Right hindlimb (tissue), 1 donor: ENCODE measurements at regions not wholly inside any gene's neighbourhood (a gene's known extent, or its start where the extent isn't known, plus 50 kb on each side); places are given as distances from the start of the nearest gene placed in this dataset.
"Not testable (repeated sequence)": the region's sequence is repeated elsewhere in the genome, so short reads cannot be mapped to it uniquely, and the experiment has no call there.

ENCODE experiments used
- DNase-seq: peaks from one replicate; pipeline ENCODE4 v3.0.0-alpha.2; 2018

GRCh38 chr3:72660270-72661114 is 187.8 kb downstream of the SHQ1 start:
- DNase-seq: no peak

- no peak for DNase-seq
Measured at GRCh38 chr3:72659596-72659995, 188.6 kb downstream of the SHQ1 start.

- no peak for DNase-seq
Measured at GRCh38 chr3:72659188-72659587, 189.1 kb downstream of the SHQ1 start.

- DNase-seq: no peak
Measured at GRCh38 chr3:72658466-72659100, 189.7 kb downstream of the SHQ1 start.

GRCh38 chr3:72657666-72658065 is 190.6 kb downstream of the SHQ1 start:
- DNase-seq: no peak

GRCh38 chr3:72655723-72656122 is 192.5 kb downstream of the SHQ1 start:
- DNase-seq: no peak

GRCh38 chr3:72655131-72655551 is 193.1 kb downstream of the SHQ1 start:
- DNase-seq: peak; percentile 53

DNA sequence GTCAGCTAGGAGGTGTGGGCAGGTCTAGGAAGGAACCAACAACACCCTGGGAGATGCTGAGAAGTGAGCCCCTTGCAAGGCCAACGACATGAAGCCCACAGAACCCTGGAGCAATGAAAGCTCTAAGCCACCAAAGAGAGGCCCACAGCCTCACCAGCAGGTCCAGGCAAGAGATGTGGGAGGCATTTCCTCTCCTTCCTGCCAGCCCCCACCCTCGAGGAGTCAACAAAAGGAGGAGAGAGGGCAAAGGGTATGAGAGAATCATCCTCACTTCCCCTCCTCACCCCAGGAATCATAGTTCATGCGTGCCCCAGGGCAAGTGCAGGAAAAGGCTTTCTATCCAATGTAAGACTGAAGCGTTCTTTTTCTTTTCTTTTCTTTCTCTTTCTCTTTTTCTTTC is 195.8 kb downstream of the SHQ1 start:
- DNase-seq: no peak

GRCh38 chr3:72651498-72651897 is 196.7 kb downstream of the SHQ1 start:
- no peak for DNase-seq

- DNase-seq: no peak
Measured at GRCh38 chr3:72646263-72646662, 202.0 kb downstream of the SHQ1 start.

- not testable (repeated sequence) for DNase-seq
Measured at GRCh38 chr3:72643635-72644034, 204.6 kb downstream of the SHQ1 start.

DNA sequence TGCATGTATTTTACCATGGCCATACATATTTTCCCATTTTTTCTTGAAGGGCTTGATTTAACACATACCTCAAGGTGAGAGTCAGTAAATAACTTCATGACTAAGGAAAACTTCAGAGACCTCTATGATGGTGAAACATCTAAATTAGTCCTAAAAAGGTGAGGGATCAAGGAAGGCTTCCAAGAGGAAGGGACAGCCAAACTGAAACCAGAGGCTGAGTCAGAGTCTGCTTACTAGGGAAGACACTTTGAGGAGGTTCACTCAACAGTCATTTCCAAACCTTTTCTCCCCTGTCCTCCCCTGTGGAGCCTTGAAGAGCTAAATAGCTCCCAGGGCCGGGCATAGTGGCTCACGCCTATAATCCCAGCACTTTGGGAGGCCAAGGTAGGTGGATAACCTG is 206.6 kb downstream of the SHQ1 start:
- DNase-seq: no peak

GRCh38 chr3:72641072-72641471 is 207.2 kb downstream of the SHQ1 start:
- no peak for DNase-seq

- no peak for DNase-seq
Measured at GRCh38 chr3:72636969-72637597, 211.2 kb downstream of the SHQ1 start.

DNA sequence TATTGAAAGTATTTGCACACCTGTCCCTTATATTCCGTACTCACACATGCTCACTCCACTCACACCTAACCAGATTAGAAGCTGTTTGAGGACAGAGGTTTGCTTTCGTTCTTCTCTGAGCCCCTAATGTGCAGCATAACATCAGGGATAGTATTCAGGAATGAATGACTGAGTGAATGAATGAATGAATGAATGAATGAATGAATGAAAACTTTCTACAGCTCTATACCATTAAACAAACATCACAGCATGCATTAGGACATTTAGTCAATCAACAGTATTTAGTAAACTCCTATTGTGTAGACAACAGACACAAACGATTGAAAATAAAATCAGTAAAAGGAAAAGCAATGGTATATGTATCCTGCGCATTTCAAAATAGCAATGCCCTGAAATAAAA is 212.7 kb downstream of the SHQ1 start:
- DNase-seq: no peak

DNA sequence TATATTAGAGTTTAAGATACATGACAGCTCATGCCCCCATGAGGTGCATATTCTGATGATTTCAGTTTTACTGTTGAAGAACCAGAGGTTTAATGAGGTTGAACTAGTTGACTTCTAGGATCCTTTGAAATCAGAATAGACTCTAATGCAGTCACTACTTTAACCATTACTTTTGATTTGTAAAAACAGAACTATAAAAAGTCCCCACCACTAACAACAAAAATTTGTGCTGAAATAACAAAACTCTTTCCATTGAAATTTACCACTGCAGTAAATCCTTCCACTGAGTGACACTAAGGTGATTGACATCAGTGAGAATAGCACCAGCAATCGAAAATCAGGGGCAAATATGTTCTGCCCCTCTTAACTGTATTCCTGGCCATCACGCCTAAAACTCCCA is 214.1 kb downstream of the SHQ1 start:
- no peak for DNase-seq

DNA sequence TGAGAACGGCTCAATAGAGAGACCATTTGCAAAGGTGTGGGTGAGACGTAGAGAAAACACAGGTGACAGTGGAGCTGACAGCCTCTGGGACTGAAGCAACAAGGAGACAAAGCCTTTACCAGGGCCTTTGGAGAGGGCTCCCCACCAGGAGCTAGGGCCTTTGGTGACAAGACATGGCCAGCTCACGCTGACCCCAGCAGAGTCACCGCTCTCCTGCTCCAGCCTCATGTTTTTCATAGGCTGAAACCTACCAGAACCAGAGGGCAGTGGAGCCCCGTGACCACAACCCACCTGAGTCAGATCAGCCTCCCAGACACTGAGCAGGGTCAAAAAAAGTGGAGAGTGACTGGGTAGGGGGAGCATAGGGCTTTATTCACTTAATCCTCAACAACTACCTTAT is 214.7 kb downstream of the SHQ1 start:
- DNase-seq: no peak

- no peak for DNase-seq
Measured at GRCh38 chr3:72633121-72633520, 215.1 kb downstream of the SHQ1 start.

DNA sequence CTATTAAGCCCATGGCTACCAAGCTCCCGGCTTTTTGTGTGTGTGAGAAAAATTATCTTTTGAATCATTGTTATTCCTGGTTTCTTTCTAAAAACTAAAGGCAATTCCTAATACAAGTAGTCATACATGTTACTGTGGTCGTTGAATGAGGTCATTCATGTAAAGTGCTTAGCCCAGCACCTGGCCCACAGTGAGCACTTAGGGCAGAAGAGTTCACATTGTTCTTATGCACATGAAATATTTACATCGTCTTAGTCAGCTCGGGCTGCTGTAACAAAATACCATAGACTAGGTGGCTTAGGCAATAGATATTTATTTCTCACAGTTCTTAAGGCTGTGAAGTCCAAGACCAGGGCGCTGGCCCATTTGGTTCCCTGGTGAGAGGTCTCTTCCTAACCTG is 216.1 kb downstream of the SHQ1 start:
- DNase-seq: no peak

DNA sequence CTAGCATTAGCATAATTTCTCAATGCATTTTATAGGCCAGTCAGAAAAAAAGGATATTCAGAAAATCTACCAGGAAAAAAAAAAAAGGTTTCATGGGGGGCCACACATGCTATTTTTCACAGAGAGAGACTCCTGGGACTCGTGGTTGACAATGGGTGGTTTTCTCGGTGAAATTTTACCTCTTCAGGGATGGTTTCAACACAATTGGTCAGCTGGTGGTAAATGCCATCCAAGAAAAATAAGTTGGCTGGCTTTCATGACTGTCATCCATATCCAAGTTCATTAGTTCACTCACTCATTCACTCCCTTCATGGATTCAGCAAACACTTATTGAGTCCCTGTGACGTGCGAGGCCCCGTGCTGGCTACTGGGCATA is 217.3 kb downstream of the SHQ1 start:
- DNase-seq: no peak

GRCh38 chr3:72630327-72630968 is 217.8 kb downstream of the SHQ1 start:
- DNase-seq: no peak

- DNase-seq: no peak
Measured at GRCh38 chr3:72629191-72629631, 219.0 kb downstream of the SHQ1 start.

DNA sequence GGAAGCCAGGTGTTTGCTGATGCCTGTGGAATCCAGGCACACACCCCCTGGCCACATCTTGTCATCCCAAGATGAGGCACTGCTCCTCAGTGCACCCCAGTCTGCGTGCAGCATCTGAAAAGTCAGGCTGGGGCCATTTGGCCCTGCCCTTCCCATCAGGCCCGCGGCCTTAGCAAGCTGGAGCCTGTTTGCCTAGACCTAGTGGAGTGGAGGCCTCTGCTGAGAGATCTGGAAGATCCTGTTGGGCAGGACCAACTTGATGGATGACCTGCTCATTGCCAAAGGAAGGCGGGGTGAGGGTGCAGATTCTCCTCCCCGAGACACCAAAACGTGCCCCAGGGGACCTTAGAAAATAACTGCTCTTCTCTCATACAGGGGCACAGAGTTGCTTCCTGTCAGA is 220.2 kb downstream of the SHQ1 start:
- no peak for DNase-seq

GRCh38 chr3:72627271-72627670 is 221.0 kb downstream of the SHQ1 start:
- DNase-seq: no peak
